ENCODE measurements at regions not wholly inside any gene's neighbourhood (a gene's known extent, or its start where the extent isn't known, plus 50 kb on each side); places are given as distances from the start of the nearest gene placed in this dataset.
A peak's percentile ranks its signal among the peaks of the same experiment; 100 is the strongest.

DNA sequence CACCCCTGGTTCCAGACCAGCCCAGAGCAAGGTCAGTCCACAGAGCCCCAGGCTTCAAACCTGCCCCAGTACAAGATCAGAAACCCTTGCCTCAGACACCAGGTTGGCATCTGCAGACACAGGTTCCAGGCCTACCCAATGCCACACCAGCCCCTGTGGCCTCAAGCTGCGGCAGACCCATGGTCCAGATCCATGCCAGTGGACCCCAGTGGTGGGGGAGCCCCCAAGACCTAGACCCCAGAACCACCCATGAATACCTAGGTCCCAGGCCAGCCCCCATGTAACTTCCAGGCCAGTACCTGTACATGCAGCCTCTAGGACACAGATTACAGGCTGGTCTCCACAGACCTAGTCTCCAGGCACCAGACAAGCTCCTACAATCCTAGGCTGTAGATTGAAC lies 1019.3 kb downstream of the JRKL start:
- intact Hi-C loops (cut with DNase I; ENCODE audit: low total_unique reads): no loop called here
- no peaks in the 10 kb centered on the region for H3K27me3 ChIP-seq (replicated peaks in 1 of 7)
- H3K36me3 ChIP-seq: no peaks in the 10 kb centered on the region
- no peaks in the 10 kb centered on the region for H3K4me1 ChIP-seq
- DNase-seq: peak; percentile 21
- H3K9me3 ChIP-seq: peaks cover 0 to 54% (median 37%) of the 10 kb centered on the region in 8 donors
- no peak overlapping the region for H3K4me3 ChIP-seq
- WGBS, 5 donors: 70 to 89% (median 79%) methylated on average over 1 of the region's 1 CpG; no CpG with 5 or more reads in 1 of the 5 donors
- no peak overlapping the region for H3K27ac ChIP-seq
- TF ChIP-seq, protein P1, sequence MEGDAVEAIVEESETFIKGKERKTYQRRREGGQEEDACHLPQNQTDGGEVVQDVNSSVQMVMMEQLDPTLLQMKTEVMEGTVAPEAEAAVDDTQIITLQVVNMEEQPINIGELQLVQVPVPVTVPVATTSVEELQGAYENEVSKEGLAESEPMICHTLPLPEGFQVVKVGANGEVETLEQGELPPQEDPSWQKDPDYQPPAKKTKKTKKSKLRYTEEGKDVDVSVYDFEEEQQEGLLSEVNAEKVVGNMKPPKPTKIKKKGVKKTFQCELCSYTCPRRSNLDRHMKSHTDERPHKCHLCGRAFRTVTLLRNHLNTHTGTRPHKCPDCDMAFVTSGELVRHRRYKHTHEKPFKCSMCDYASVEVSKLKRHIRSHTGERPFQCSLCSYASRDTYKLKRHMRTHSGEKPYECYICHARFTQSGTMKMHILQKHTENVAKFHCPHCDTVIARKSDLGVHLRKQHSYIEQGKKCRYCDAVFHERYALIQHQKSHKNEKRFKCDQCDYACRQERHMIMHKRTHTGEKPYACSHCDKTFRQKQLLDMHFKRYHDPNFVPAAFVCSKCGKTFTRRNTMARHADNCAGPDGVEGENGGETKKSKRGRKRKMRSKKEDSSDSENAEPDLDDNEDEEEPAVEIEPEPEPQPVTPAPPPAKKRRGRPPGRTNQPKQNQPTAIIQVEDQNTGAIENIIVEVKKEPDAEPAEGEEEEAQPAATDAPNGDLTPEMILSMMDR (IDR thresholded peaks at IDR 0.05 in 8 of 11, conservative IDR thresholded peaks at IDR 0.05 in 3 of 11): no peak
- TF ChIP-seq POLR2AphosphoS5 (IDR thresholded peaks at IDR 0.05) (no peak), POLR2A (IDR thresholded peaks at IDR 0.05) (no peak)

DNA sequence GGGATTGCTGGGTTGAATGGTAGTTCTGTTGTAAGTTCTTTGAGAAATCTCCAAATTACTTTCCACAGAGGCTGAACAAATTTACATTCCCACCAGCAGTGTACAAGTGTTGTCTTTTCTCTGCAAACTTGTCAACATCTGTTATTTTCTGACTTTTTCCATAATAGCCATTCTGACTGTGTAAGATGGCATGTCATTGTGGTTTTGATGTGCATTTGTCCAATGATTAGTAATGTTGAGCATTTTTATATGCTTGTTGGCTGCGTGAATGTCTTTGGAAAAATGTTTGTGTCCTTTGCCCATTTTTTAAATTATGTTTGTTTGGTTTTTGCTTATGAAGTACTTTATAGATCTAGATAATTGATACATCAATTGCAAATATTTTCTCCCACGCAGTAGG lies 1025.0 kb downstream of the JRKL start:
- no peaks in the 10 kb centered on the region for H3K27me3 ChIP-seq (replicated peaks in 1 of 7)
- DNase-seq: no peak
- WGBS, 5 donors: 57 to 85% (median 77%) methylated on average over 2 of the region's 2 CpGs
- TF ChIP-seq, protein P1 (IDR thresholded peaks at IDR 0.05 in 8 of 11, conservative IDR thresholded peaks at IDR 0.05 in 3 of 11): no peak
- TF ChIP-seq POLR2AphosphoS5 (IDR thresholded peaks at IDR 0.05) (no peak), POLR2A (IDR thresholded peaks at IDR 0.05) (no peak)
- H3K27ac ChIP-seq: no peak overlapping the region
- H3K36me3 ChIP-seq: no peaks in the 10 kb centered on the region
- H3K4me3 ChIP-seq: no peak overlapping the region
- no peaks in the 10 kb centered on the region for H3K4me1 ChIP-seq
- H3K9me3 ChIP-seq: peaks cover 0 to 41% (median 18%) of the 10 kb centered on the region in 8 donors
- intact Hi-C loops (cut with DNase I; ENCODE audit: low total_unique reads): no loop called here

DNA sequence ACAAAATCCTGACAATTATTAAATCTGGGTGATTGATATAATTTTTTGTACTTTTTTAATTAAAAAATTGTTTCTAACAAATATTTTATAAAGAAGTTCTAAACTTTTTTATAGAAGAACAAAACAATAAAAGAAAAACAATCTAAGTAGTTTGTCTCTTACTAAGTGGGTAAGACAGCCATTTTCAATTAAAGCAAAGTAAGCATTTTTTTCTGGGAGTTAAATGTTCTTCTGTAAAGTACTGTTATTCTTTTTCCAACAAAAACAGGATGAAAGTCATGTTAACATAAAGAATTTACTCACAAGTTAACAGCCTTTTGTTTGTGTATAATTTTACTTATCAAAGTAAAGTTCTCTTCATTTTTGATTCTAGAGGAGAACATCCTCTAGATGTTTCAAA lies 1029.9 kb downstream of the JRKL start:
- Histone ChIP-seq H3K36me3 (no peaks in the 10 kb centered on the region), H3K27ac (no peak overlapping the region), H3K4me3 (no peak overlapping the region), H3K4me1 (no peaks in the 10 kb centered on the region), H3K27me3 (replicated peaks in 1 of 7) (no peaks in the 10 kb centered on the region), H3K9me3 (peaks cover 0 to 17% (median 9%) of the 10 kb centered on the region in 8 donors)
- TF ChIP-seq POLR2A (IDR thresholded peaks at IDR 0.05) (no peak), POLR2AphosphoS5 (IDR thresholded peaks at IDR 0.05) (no peak)
- TF ChIP-seq, protein P1 (IDR thresholded peaks at IDR 0.05 in 8 of 11, conservative IDR thresholded peaks at IDR 0.05 in 3 of 11): no peak
- intact Hi-C loops (cut with DNase I; ENCODE audit: low total_unique reads): no loop called here
- no peak for DNase-seq

DNA sequence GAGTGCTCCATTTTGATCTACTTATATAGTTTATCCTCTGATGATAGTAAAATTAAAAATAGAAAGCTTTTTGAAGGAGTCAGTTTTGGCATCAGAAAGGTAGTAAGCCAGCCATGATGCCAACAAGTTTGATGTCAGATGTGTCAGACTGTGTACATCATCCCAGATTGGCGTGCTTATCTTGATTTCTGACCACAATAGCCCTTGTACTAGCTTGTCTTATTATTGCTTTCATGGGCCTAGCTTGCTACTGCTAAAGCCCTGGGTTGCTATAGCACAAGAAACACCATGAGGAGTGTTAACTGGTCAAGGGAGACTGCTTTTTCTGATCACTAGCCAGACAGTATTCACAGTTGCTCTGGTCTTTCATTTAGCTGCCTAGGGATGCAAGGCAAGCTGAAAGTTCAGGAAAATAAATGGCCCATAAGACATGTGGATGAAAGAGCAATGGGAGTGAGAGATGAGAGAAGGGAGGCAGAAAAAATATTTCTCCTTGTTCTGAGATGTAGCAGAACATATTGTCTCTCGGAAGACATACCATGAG lies 1038.5 kb downstream of the JRKL start:
- H3K4me3 ChIP-seq: no peak overlapping the region
- peaks cover 0 to 3% (median 0%) of the 10 kb centered on the region in 8 donors for H3K9me3 ChIP-seq
- no peaks in the 10 kb centered on the region for H3K36me3 ChIP-seq
- 75 to 88% (median 82%) methylated on average over 2 of the region's 2 CpGs for WGBS, 5 donors
- TF ChIP-seq, protein P1 (IDR thresholded peaks at IDR 0.05 in 8 of 11, conservative IDR thresholded peaks at IDR 0.05 in 3 of 11): no peak
- no peak for TF ChIP-seq POLR2A (IDR thresholded peaks at IDR 0.05)
- TF ChIP-seq POLR2AphosphoS5 (IDR thresholded peaks at IDR 0.05): no peak
- intact Hi-C loops (cut with DNase I; ENCODE audit: low total_unique reads): no loop called here
- H3K27ac ChIP-seq: no peak overlapping the region
- no peaks in the 10 kb centered on the region for H3K27me3 ChIP-seq (replicated peaks in 1 of 7)
- no peak for DNase-seq
- H3K4me1 ChIP-seq: no peaks in the 10 kb centered on the region
